NCI-H524 treated with DMSO at 0.1 percent for 48 hours (cell line): ENCODE measurements at regions not wholly inside any gene's neighbourhood (a gene's known extent, or its start where the extent isn't known, plus 50 kb on each side); places are given as distances from the start of the nearest gene placed in this dataset.

ENCODE experiments used
- DNase-seq: peaks from one replicate; lab custom pipeline; 2025; lab: John Stamatoyannopoulos, UW

DNA sequence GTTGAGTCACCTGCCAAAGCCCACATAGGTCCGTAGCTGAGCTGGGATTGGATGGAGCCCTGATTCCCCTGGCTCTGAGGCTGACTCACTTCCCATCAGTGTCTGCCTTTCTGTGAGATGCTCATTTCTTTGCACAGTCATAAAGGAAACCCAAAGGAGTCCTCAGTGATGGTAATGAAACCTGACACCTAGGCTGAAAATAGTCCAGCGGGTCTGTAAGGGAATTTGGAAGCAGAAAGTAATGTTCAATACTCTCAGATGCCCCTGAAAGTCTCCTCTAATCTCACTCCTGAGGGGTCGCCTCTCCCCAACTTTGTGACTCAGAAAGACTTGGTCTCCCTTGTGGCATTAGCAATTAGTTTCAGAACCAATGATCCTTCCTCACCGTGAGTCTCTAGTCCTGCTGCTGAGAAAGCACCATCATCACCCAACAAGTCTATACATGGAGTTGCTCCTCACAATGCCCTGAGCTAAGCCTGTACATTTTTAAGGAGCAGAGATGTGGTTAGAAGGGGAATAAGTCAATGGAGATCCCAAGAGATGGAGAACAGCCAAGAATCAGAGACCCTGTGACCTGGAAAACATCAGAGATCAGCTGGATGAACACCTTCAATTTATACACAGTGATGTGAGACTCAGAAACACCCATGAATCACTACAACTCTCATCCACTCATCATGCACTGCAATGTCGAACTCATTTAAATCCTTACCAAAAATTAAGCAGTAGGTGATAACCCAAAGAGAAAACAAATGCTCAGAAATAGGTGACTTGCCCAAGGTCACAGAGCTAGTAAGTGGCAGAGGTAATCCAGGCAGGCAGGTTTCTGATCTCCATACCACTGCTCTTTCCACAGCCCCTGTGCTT, 219.0 kb upstream of the CPEB2 start:
- DNase-seq, result no peak

DNA sequence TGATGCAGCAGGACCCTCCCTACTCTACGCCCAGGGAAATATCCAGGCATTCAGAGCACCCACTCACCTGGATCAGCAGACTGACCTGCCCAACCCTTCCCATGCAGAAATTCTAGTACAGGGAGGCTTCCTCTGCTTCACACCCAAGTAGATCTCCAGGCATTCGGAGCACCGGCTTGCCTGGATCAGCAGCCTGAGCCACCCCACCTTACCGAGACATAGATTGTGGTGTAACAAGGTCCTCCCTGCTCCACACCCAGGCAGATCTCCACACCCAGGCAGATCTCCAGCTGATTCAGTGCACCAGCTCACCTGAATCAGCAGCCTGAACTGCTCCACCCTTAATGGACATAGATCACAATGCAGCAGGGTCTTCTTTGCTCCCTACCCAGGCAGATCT, 215.1 kb upstream of the CPEB2 start:
- DNase-seq, result no peak

DNA sequence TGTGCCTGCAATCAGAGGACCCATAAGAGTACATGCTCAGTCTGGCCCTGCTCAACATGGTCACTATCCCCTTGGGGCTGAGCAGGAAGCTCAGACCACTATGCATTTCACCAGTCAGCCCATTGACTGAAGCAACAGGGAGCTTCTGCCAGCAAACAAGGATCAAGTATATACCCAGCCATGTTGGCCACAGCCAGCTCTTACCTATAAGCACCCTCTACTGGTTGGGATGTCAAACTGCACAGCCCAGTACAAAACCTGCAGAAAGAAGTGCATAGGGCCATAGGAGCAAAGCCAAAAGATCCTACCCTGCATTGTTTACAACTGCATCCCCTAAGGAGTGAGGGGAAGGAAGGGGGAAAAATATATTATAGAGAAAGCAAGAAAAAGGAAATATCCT, 214.4 kb upstream of the CPEB2 start:
- DNase-seq, result no peak

DNA sequence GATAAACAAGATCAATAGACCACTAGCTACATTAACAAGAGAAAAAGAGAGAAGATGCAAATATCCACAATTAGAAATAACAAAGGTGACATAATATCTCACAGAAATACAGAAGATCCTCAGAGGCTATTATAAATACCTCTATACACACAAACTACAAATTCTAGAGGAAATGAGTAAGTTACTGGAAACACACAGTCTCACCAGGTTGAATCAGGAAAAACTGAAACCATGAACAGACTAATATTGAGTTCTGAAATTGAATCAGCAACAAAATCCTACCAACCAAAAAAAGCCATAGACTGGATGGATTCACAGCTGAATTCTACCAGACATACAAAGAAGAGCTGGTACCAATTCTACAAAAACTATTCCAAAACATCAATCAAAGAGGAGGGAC, 211.8 kb upstream of the CPEB2 start:
- DNase-seq, result no peak

DNA sequence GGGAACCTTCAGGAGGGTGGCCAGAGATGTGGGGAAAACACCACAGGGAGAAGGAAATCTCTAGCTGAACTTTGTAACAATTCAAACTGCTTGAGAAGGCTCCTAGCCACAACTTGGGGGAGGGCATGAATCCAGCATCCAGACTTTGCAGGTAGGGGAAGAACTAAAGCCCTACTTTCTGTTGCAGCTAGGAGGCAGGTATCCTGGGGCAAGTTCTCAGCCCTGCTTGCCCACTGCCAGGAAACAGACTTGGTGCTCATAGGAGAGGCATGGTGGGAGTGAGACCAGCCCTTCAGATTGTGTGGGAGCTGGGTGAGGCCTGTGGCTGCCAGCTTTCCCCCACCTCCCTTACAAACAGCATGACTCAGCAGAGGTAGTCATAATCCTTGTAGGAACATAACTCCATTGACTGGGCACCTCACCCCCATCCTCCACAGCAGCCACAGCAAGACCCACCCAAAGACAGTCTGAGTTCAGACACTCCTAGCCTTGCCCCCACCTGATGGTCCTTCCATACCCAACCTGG, 209.5 kb upstream of the CPEB2 start:
- DNase-seq, result no peak

DNA sequence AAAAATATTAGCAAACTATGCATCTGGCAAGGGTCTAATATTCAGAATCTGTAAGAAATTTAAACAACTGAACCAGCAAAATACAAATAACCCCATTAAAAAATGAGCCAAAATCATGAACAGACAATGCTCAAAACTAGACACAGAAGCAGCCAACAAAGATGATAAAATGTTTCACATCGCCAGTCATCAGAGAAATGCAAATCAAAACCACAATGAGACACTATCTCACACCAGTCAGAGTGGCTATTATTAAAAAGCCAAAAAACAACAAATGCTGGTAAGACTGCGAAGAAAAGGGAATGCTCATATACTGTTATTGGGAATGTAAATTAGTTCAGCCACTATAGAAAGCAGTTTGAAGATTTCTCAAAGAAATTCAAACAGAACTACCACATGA, 201.3 kb upstream of the CPEB2 start:
- no peak for DNase-seq

DNA sequence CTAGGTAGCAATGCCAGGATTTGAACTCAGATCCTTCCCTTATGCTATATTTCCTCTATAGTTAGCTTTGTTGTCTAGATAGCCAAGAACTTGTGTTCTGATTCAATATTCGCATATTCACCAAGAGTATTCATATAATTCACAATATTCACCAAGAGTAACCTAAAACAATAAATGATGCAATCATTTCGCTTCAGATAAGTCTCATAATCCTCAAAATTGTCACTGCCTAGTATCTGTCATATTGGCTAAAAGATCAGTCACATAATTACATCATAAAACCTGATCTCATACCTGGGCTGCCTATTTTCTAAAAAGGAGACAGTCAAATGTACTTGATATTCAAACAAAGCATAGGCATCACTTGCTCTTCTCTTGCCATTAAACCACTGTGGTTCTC, 199.7 kb upstream of the CPEB2 start:
- no peak for DNase-seq

DNA sequence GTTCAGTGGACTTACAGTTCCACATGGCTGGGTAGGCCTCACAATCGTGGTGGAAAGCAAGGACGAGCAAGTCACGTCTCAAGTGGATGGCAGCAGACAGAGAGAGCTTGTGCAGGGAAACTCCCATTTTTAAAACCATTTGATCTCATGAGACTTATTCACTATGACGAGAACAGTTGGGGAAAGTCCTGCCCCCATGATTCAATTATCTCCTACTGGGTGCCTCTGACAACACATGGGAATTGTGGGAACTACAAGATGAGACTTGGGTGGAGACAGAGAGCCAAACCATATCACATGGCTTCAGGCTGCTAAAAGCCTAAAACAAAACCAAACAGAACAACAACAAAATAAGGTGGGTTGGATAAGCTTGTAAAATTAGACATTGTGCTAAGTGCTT, 194.4 kb upstream of the CPEB2 start:
- no peak for DNase-seq

DNA sequence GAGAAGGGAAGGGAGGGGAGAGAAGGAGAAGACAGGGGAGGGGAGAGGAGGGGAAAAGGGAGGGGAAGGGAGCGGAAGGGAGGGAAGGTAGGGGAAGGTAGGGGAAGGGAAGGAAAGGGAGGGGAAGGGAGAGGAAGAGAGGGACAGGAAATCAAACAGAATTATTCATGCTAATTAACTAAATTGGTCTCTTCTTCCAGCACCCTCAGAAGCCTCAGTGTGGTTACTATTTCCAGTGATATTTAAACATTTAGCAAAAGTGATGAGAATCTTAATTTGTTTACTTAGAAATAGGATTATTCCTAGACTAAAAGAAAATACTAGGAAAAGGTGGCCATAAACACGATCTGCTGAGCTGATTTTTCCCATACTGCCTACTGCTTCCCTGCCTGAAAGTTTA, 193.1 kb upstream of the CPEB2 start:
- DNase-seq, result no peak

DNA sequence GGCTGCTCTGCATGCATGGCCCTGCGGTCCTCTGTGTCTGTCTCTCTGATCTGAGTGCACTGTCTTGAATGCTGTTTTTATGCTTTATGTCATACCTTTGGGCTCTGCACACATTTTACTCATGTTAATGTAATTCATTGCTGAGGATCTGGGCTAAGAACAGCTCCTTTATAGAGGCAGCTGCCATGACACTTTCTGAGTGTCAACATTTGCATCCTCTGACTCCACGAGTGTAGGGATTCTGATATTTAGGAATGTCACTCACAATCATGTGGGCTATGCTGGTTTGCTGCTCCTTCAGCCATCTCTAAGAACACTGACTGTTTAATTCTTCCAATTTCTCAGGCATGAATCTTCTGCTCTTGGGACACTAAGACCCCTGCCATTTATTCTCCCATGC, 192.2 kb upstream of the CPEB2 start:
- no peak for DNase-seq

DNA sequence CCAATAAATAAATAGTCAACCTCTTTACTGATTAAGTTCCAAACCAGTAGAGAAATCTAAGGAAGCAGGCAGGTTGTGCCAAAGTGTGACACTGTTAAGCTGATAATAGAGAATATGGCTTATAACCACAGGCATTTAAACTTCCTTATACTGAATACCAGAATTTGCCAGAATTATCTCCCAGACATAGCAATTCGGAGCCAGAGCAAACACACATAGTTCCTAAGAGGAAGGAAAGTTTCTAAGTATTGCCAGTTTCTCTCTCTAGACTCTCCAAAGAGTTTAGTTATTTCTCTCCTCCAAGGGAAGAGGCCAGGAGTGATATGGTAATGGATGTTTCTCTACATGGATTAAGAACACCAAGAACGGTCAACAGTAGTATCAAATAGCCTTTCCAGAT, 191.7 kb upstream of the CPEB2 start:
- no peak for DNase-seq

DNA sequence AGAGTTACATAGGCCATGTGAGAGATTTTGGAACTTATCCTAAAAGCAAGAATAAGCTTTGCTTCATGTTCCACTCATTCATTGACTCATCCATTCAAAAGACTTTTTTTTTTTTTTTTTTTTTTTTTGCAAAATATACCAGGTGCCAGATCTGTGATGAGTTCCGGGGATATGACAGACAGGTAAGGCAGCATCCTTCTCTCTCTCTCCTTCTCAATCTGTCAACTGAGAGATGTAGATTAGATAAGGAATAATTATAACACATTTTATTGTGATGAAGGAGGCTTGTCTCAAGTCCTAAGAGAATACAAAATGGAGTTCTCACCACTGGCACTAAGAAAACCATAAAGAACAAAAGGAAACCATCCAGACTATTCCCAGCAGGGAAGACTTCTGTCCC, 190.2 kb upstream of the CPEB2 start:
- no peak for DNase-seq

DNA sequence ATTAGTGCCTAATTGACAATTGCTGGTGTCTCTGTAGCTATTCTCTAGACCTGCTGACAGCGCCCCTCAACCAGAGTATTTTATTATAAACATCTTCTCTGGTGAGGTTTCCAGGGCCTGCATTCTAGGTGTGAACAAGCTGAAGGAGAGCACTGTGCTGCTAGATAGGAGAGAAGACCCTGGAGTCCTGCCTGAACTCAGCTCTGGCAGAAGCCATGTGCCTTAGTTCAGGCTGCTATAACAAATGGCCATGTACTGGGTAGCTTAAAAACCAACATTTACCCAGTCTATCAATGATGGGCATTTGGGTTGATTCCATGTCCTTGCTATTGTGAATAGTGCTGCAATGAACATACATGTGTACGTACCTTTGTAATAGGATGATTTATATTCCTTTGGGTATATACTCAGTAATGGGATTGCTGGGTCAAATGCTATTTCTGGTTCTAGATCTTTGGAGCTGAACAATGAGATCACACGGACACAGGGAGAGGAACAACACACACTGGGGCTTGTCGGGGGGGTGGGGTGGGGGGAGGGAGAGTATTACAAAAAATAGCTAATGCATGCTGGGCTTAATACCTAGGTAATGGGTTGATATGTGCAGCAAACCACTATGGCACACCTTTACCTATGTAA, 185.5 kb upstream of the CPEB2 start:
- no peak for DNase-seq

DNA sequence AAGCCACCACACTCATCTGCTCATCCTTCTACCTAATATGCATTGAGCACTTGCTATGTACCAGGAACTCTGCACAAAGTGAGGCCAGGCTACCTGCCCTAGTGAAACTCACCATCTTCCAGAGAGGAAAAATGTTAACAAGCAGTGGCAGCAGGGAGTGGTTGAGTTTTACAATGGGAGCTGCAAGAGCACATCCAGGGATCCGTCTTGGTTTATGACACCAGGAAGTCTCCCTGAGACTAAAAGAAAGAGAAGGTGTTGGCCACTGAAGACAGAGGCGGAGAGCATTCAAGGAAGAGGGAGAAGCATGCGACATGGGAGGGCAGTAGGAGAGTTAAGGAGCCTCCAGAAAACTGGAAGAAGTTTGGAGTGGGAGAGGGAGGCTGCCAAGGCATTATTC, 178.1 kb upstream of the CPEB2 start:
- no peak for DNase-seq

DNA sequence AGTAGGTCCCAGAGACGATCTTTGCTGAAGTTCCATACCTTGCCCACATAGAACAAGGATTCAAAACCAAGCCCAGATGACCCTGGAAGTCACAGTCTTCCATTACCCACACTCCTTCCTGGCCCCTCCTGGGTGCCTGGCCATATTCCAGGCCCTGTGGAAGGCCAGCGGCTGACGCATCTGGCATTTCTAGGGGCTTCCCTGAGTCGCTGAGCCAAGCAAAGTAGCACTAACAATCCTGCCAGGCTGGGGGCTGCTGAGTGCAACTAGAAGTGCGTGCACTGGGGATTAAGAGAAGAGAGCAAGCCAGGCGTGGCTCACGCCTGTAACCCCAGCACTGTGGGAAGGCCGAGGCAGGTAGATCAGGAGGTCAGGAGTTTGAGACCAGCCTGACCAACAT, 175.2 kb upstream of the CPEB2 start:
- DNase-seq, result no peak

DNA sequence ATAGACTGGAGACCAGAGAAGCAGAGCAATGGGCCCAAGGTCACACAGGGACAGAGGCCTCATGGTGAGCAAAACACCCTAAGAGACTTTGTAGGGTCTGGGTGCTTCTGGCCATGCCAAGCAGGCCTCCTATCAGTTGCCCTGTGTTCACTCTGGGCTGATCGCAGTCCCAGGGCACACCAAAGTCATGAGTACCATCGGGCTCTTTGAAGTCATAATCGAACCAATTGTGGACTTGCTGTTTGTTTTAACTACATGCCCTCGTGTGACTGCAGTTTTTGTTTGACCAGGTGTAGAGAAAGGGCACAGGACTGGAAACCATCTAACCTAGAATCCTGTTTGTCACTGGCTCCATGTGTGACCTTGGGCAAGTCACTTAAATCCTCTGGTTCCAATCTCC, 172.5 kb upstream of the CPEB2 start:
- DNase-seq, result no peak

DNA sequence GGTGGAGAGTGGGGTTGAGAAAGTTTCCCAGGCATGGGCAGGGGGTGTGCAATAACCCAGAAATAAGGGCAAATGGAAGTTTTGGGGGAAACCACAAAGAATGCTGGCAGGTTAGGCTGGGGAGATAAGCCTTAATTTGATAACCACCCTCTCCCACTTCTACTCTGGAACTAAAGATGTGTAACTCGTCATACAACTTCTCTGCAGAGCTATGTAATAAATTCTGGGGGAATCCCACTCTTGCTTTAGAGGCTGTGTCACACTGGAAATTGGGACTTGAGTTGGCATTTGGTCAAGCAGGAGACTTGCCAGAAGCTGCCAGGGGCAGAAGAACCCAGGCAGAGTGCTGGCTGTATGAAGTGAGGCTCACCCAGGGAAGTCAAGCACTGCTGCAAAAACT, 170.9 kb upstream of the CPEB2 start:
- no peak for DNase-seq

DNA sequence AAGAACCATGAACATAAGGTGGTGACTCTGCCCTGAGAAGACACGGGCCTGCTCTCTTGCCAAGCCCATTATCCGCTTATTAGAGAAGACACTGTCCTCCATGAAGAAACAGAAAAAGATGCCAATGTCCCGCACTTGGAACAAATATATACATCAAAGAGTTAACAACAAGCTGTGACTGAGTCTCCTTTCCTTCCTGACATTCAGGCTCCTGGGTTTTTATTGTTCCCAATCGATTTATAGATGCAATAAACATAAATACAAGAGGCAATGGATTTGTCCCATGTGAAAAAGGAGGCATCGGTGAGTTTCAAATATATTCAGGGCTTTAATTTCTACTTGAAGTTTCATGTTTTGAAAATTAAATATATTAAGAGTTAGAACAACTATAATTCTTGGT, 169.2 kb upstream of the CPEB2 start:
- DNase-seq, result no peak

DNA sequence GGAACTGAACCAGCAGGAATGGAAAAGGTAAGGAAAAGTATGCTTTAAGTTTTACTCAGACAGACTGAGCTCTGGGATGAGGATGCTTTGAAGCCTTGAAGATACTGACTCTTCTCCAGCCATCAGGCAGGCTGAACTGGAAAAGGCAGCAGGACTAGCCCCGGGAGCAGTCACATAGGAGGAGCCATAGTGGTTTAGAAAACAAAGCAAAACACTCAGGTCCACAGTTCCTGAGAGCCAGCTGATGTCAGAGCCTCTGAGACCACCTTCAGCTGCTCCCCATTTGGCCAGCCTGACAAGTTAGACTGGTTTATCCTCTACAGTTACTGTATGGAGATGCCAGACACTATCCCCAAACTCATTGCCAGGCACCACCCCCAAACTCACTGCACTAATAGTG, 167.9 kb upstream of the CPEB2 start:
- no peak for DNase-seq

DNA sequence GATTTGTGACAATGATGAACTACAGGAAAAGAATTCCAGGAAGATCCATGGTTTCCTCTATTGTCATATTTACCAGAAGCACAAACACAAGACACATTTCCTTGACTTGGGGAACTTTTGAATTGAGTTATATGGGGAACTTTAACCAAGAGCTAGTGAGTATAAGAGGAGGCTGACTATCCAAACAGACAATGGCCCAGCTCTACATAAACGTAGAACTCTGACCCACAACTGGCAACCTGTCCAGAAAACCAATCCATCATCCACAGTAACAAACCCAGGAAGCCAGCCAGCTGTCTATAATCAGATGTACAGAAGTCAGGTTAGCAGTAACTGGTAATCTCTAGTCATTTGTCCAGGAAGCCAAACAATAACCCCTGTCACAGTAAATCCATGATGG, 167.0 kb upstream of the CPEB2 start:
- DNase-seq, result no peak

DNA sequence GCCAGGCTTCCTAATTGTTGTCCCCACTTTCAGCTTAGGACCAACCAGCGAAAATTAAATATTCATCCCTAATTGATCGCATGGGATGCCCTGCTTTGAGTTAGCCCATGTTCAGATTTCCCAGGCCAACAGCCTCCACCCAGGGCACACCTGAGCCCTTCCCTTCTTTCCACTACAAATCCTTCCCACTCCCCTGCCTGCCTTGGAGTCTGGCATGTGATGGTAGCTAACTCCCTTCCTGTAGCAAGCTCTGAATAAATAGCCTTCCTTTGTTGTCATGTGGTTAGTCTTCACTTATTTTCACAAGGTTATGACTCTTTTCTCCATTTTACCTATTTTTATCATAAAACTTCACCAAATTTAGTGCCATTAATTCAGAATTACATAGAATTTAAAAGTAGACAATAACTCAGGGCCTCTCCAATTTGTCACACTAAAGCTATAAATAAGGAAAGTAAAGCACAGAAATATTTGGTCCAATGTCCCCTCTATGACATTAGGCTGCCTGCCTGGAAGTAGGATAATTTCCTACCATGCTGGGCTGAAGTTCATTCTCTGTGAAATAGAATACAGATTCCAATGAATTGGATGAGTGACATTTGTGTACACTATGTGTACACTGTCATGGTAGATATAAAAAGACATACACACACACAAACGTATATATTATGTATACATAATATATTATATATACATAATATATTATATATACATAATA, 166.4 kb upstream of the CPEB2 start:
- DNase-seq, result no peak

DNA sequence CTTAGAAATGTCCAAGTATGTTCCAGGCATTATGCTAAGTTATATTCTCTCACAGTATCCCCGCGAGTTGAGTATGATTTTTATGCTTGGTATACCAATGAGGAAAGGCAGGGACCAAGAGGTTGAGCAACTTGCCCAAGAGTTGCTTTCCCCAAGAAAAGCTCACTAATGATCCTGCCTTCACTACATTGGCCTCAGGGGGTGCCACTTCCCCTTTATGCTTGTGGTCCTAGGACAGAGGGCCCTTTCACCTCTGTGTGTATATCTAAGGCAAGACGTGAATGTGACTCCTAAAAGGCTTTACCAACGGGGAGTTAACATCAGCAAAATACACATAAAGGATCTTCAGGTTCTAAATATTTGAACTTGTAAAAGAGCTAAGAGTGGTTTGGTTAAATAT, 164.4 kb upstream of the CPEB2 start:
- DNase-seq, result no peak
